H1 (cell line): ENCODE measurements at regions not wholly inside any gene's neighbourhood (a gene's known extent, or its start where the extent isn't known, plus 50 kb on each side); places are given as distances from the start of the nearest gene placed in this dataset.

Experiments used
- CTCF ChIA-PET: fragments of 300-600 bp; sonication (Branson Sonifier 250); formaldehyde crosslinking; loops from one replicate; lab custom pipeline; 2021; ENCODE audit not compliant: partially characterized antibody; lab: Charles Lee
- POLR2A ChIA-PET: fragments of 300-600 bp; sonication (Branson Sonifier 250); formaldehyde crosslinking; loops from one replicate; lab custom pipeline; 2021; ENCODE audit warnings: inconsistent platforms; ENCODE audit not compliant: partially characterized antibody; lab: Charles Lee
- DNase-seq, 2 experiments: peaks; one replicate each; pipeline versions ENCODE4 v3.0.0 to v3.0.0-alpha.2; 2010 to 2022; ENCODE audit warnings: low spot score in 2 of 2, low read depth in 1 of 2, mixed read lengths in 1 of 2
- FAIRE-seq: peaks from 2 replicates; lab custom pipeline; 2011; peaks lifted over from hg19 to GRCh38; lab: Jason Lieb, UNC
- H2AFZ ChIP-seq: 2 replicates; pipeline ENCODE4 v1.8.1; 2012; ENCODE audit warnings: low read length, inconsistent platforms
- H2AK5ac ChIP-seq: 2 replicates; pipeline ENCODE4 v1.6.1; 2013; ENCODE audit warnings: low read depth, low read length
- H2BK120ac ChIP-seq: replicated peaks from 2 replicates; pipeline ENCODE3; 2013; ENCODE audit warnings: low read depth, low read length, inconsistent platforms
- H2BK12ac ChIP-seq: 2 replicates; pipeline ENCODE4 v1.6.1; 2013; ENCODE audit warnings: low read depth, low read length
- H2BK15ac ChIP-seq: 2 replicates; pipeline ENCODE4 v1.6.1; 2013; ENCODE audit warnings: low read length
- H2BK20ac ChIP-seq: 2 replicates; pipeline ENCODE4 v1.6.1; 2013; ENCODE audit warnings: low read length
- H2BK5ac ChIP-seq: 2 replicates; pipeline ENCODE4 v1.6.1; 2013; ENCODE audit warnings: low read depth, low read length
- H3K14ac ChIP-seq: 2 replicates; pipeline ENCODE4 v1.6.1; 2013; ENCODE audit warnings: inconsistent platforms; ENCODE audit not compliant: insufficient read length
- H3K18ac ChIP-seq: 2 replicates; pipeline ENCODE4 v1.6.1; 2013; ENCODE audit warnings: low read length; ENCODE audit errors: extremely low read depth
- H3K23ac ChIP-seq: 2 replicates; pipeline ENCODE4 v1.6.1; 2013; ENCODE audit warnings: inconsistent platforms; ENCODE audit not compliant: insufficient read length
- H3K23me2 ChIP-seq: 2 replicates; pipeline ENCODE4 v1.6.1; 2013; ENCODE audit warnings: low read depth, low read length
- H3K27ac ChIP-seq: 2 replicates; pipeline ENCODE4 v1.6.1; 2011; ENCODE audit warnings: low read depth, low read length, inconsistent platforms
- H3K27me3 ChIP-seq, 4 experiments: replicated peaks in 1 of 4; 1 replicate in 1 of 4; 2 replicates in 3 of 4; pipeline versions ENCODE4 v1.6.1 to v1.8.1; 2011 to 2013; ENCODE audit warnings: low read length in 3 of 4, mild to moderate bottlenecking in 3 of 4, inconsistent platforms in 2 of 4, mixed read lengths in 2 of 4, moderate library complexity in 1 of 4; ENCODE audit not compliant: control insufficient read depth in 3 of 4, insufficient read depth in 3 of 4; ENCODE audit errors: extremely low read depth in 1 of 4
- H3K36me3 ChIP-seq, 4 experiments: 2 replicates each; pipeline versions ENCODE4 v1.6.1 to v1.8.1; 2011 to 2013; ENCODE audit warnings: mild to moderate bottlenecking in 4 of 4, low read length in 3 of 4, moderate library complexity in 2 of 4, control low read depth in 1 of 4, inconsistent platforms in 1 of 4; ENCODE audit not compliant: insufficient read depth in 4 of 4, control insufficient read depth in 2 of 4
- H3K4ac ChIP-seq: replicated peaks from 2 replicates; pipeline ENCODE3; 2013; ENCODE audit warnings: low read length, low read depth, mixed read lengths, inconsistent platforms; ENCODE audit not compliant: insufficient read length
- H3K4me1 ChIP-seq, 4 experiments: replicated peaks in 1 of 4; 1 replicate in 1 of 4; 2 replicates in 3 of 4; pipeline versions ENCODE4 v1.6.1 to v1.8.1; 2011 to 2013; ENCODE audit warnings: low read length in 3 of 4, inconsistent platforms in 2 of 4, mixed read lengths in 1 of 4; ENCODE audit not compliant: insufficient read depth in 4 of 4, control insufficient read depth in 3 of 4
- H3K4me2 ChIP-seq, 2 experiments: 2 replicates each; pipeline versions ENCODE4 v1.6.1 to v1.8.1; 2011 to 2013; ENCODE audit warnings: low read depth in 2 of 2, low read length in 2 of 2, control low read depth in 1 of 2, inconsistent platforms in 1 of 2, mild to moderate bottlenecking in 1 of 2; ENCODE audit not compliant: insufficient read depth in 1 of 2
- H3K4me3 ChIP-seq, 4 experiments: fragments of 200-600, 300-600 bp in 1 of 4; sonication (generic), shearing (Covaris generic), sonication (Bioruptor Twin) in 1 of 4; 2 replicates each; pipeline versions ENCODE4 v1.5.1 to v1.8.1; 2011 to 2016; ENCODE audit warnings: low read length in 4 of 4, low read depth in 3 of 4, control low read depth in 2 of 4, inconsistent platforms in 2 of 4, mild to moderate bottlenecking in 2 of 4, mixed read lengths in 1 of 4, moderate library complexity in 1 of 4; ENCODE audit not compliant: insufficient read depth in 2 of 4; ENCODE audit errors: extremely low read depth in 1 of 4
- H3K56ac ChIP-seq: replicated peaks from 2 replicates; pipeline ENCODE3; 2013; ENCODE audit warnings: low read depth, mild to moderate bottlenecking, mixed read lengths, low read length, inconsistent platforms; ENCODE audit not compliant: insufficient read length
- H3K79me1 ChIP-seq: 2 replicates; pipeline ENCODE4 v1.6.1; 2013; ENCODE audit warnings: low read depth, low read length, control low read depth
- H3K79me2 ChIP-seq, 2 experiments: 2 replicates each; pipeline versions ENCODE4 v1.6.1 to v1.8.1; 2012 to 2013; ENCODE audit warnings: low read length in 2 of 2, mild to moderate bottlenecking in 2 of 2, inconsistent platforms in 1 of 2; ENCODE audit not compliant: insufficient read depth in 2 of 2, control insufficient read depth in 1 of 2
- H3K9ac ChIP-seq, 4 experiments: replicated peaks in 1 of 4; 1 replicate in 1 of 4; 2 replicates in 3 of 4; pipeline versions ENCODE4 v1.6.1 to v1.8.1; 2011 to 2013; ENCODE audit warnings: low read depth in 3 of 4, low read length in 3 of 4, control low read depth in 2 of 4, mild to moderate bottlenecking in 2 of 4, moderate library complexity in 2 of 4, inconsistent platforms in 1 of 4; ENCODE audit errors: extremely low read depth in 1 of 4
- H3K9me3 ChIP-seq, 2 experiments: 2 replicates each; pipeline versions ENCODE4 v1.6.1 to v1.8.1; 2012 to 2013; ENCODE audit warnings: mild to moderate bottlenecking in 2 of 2, moderate library complexity in 2 of 2, control low read depth in 1 of 2, inconsistent platforms in 1 of 2, low read depth in 1 of 2, low read length in 1 of 2, mixed read lengths in 1 of 2; ENCODE audit not compliant: insufficient read depth in 2 of 2
- H4K20me1 ChIP-seq, 2 experiments: replicated peaks in 1 of 2; 2 replicates each; pipeline versions ENCODE3 to v1.8.1; 2011 to 2013; ENCODE audit warnings: inconsistent platforms in 2 of 2, low read length in 2 of 2, mild to moderate bottlenecking in 1 of 2; ENCODE audit not compliant: insufficient read depth in 2 of 2, control insufficient read depth in 1 of 2
- H4K5ac ChIP-seq: 2 replicates; pipeline ENCODE4 v1.6.1; 2013; ENCODE audit warnings: low read length, low read depth, mixed read lengths, inconsistent platforms; ENCODE audit not compliant: insufficient read length
- H4K8ac ChIP-seq: 2 replicates; pipeline ENCODE4 v1.8.0; 2013; ENCODE audit warnings: mild to moderate bottlenecking, moderate library complexity, low read length, inconsistent platforms; ENCODE audit not compliant: insufficient read depth; ENCODE audit errors: extremely low read depth
- H4K91ac ChIP-seq: replicated peaks from 2 replicates; pipeline ENCODE3; 2013; ENCODE audit warnings: low read length, mixed read lengths, inconsistent platforms; ENCODE audit not compliant: insufficient read length
- CBX5 ChIP-seq: fragments of 300-800, 300-1000 bp; sonication (generic); IDR thresholded peaks from 2 replicates; pipeline ENCODE4 v1.7.1; 2016; ENCODE audit warnings: antibody characterized with exemption, low read length, low read depth
- CHD2 ChIP-seq: IDR thresholded peaks from 2 replicates; pipeline ENCODE4 v1.6.1; 2012; ENCODE audit warnings: low read length, improper control_type of control experiment
- CREB1 ChIP-seq: IDR thresholded peaks from 2 replicates; pipeline ENCODE4 v1.6.1; 2012; ENCODE audit warnings: inconsistent platforms
- CTBP2 ChIP-seq: IDR thresholded peaks from 2 replicates; pipeline ENCODE4 v1.7.0; 2011; ENCODE audit warnings: borderline replicate concordance, mild to moderate bottlenecking, moderate library complexity, mixed read lengths, low read length; ENCODE audit not compliant: insufficient read depth, insufficient read length
- HDAC2 ChIP-seq, 2 experiments: fragments of 300-600 bp in 1 of 2; sonication (generic) in 1 of 2; IDR thresholded peaks; 2 replicates each; pipeline ENCODE4 v1.6.1; 2011 to 2012; ENCODE audit warnings: low read depth in 2 of 2, low read length in 2 of 2, mild to moderate bottlenecking in 2 of 2, moderate library complexity in 2 of 2, borderline replicate concordance in 1 of 2, inconsistent platforms in 1 of 2
- JUN ChIP-seq: IDR thresholded peaks from 2 replicates; pipeline ENCODE4 v1.6.1; 2011; ENCODE audit warnings: low read depth, mild to moderate bottlenecking, improper control_type of control experiment, low read length
- NRF1 ChIP-seq: IDR thresholded peaks from 2 replicates; pipeline ENCODE4 v1.6.1; 2011; ENCODE audit warnings: mild to moderate bottlenecking, low read depth, low read length, improper control_type of control experiment
- POU5F1 ChIP-seq: IDR thresholded peaks from 2 replicates; pipeline ENCODE4 v1.6.1; 2011; ENCODE audit warnings: low read depth, mild to moderate bottlenecking, low read length, moderate library complexity
- SP1 ChIP-seq: IDR thresholded peaks from 2 replicates; pipeline ENCODE4 v1.6.1; 2011; ENCODE audit warnings: low read depth, low read length
- SP2 ChIP-seq: IDR thresholded peaks from 2 replicates; pipeline ENCODE4 v1.6.1; 2012; ENCODE audit warnings: mild to moderate bottlenecking, low read length, inconsistent platforms
- SRF ChIP-seq: IDR thresholded peaks from 2 replicates; pipeline ENCODE4 v1.6.1; 2011; ENCODE audit warnings: mild to moderate bottlenecking, low read depth, low read length, moderate library complexity
- YY1 ChIP-seq: IDR thresholded peaks from 2 replicates; pipeline ENCODE4 v1.6.1; 2011; ENCODE audit warnings: low read depth, mild to moderate bottlenecking, low read length
- ZNF274 ChIP-seq: IDR thresholded peaks from 2 replicates; pipeline ENCODE4 v1.7.0; 2012; ENCODE audit warnings: low read length, borderline replicate concordance; ENCODE audit errors: extremely low read depth
- TF ChIP-seq, protein P1 (sequence below): IDR thresholded peaks from 2 replicates; pipeline ENCODE4 v1.6.1; 2011; ENCODE audit warnings: low read length, improper control_type of control experiment
- TF ChIP-seq, protein P2 (sequence below): IDR thresholded peaks from 2 replicates; pipeline ENCODE4 v1.6.1; 2012; ENCODE audit warnings: inconsistent platforms

DNA sequence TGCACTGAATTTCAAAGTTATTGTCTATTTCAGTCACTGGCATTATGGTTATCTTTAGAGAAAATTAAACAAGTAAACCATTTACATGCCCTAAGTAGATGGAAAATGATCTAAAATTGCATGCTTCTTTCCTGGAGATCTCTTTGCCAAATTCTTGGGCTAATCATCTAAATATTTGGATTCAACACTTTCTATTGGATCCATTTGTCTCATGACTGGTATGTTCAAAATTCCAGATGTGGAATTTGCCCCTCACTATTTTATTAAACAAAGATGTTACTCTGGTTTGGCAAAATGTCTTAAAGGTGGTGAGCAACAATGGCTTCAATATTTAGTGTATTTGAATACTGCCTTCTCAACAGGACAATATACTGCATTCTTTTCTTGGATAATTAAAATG lies 147.5 kb upstream of the CASK start:
- no peak overlapping the region for H2BK120ac ChIP-seq

More for the DNA sequence above, 147.5 kb upstream of the CASK start:
- Histone ChIP-seq H2BK5ac (no peak overlapping the region), H3K27me3 (no peaks in the 10 kb centered on the region), H3K79me1 (no peaks in the 10 kb centered on the region), H3K4me1 (no peaks in the 10 kb centered on the region), H3K23me2 (no peaks in the 10 kb centered on the region), H3K4me2 (no peak overlapping the region), H2AFZ (no peak overlapping the region), H3K36me3 (no peaks in the 10 kb centered on the region), H3K9ac (no peak overlapping the region), H3K9me3 (no peaks in the 10 kb centered on the region), H2AK5ac (no peak overlapping the region), H3K27ac (no peak overlapping the region), H4K5ac (no peak overlapping the region), H2BK20ac (no peak overlapping the region), H3K23ac (no peak overlapping the region), H3K4me3 (no peak overlapping the region), H4K91ac (no peak overlapping the region), H2BK12ac (no peak overlapping the region), H4K20me1 (no peaks in the 10 kb centered on the region), H3K18ac (no peak overlapping the region), H3K79me2 (no peaks in the 10 kb centered on the region), H3K14ac (no peak overlapping the region), H3K56ac (no peak overlapping the region), H3K4ac (no peak overlapping the region), H4K8ac (no peak overlapping the region), H2BK15ac (no peak overlapping the region)
- ChIA-PET CTCF (no interaction called here), POLR2A (no interaction called here)
- no peak for FAIRE-seq
- no peak for TF ChIP-seq JUN
- TF ChIP-seq HDAC2 (IDR thresholded peaks at IDR 0.05; ENCODE audit: borderline replicate concordance in 1 of 2, low read depth in 2 of 2, low read length in 2 of 2): no peak
- no peak for TF ChIP-seq YY1
- TF ChIP-seq, protein P1, sequence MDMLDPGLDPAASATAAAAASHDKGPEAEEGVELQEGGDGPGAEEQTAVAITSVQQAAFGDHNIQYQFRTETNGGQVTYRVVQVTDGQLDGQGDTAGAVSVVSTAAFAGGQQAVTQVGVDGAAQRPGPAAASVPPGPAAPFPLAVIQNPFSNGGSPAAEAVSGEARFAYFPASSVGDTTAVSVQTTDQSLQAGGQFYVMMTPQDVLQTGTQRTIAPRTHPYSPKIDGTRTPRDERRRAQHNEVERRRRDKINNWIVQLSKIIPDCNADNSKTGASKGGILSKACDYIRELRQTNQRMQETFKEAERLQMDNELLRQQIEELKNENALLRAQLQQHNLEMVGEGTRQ: no peak
- TF ChIP-seq CHD2: no peak
- TF ChIP-seq, protein P2, sequence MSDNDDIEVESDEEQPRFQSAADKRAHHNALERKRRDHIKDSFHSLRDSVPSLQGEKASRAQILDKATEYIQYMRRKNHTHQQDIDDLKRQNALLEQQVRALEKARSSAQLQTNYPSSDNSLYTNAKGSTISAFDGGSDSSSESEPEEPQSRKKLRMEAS: no peak
- TF ChIP-seq POU5F1: no peak
- TF ChIP-seq SP1: no peak
- TF ChIP-seq NRF1: no peak
- TF ChIP-seq CBX5: no peak
- TF ChIP-seq SP2: no peak
- TF ChIP-seq CREB1: no peak
- no peak for TF ChIP-seq SRF
- no peak for TF ChIP-seq ZNF274
- no peak for TF ChIP-seq CTBP2
- no peak for DNase-seq
